Stimulated activated CD4-positive, alpha-beta T cell treated with anti-CD3 and anti-CD28 coated beads, Interleukin-15, amount 100 ng/mL, for 24 hours (primary cell): ENCODE measurements at regions not wholly inside any gene's neighbourhood (a gene's known extent, or its start where the extent isn't known, plus 50 kb on each side); places are given as distances from the start of the nearest gene placed in this dataset.
"Not testable (repeated sequence)": the region's sequence is repeated elsewhere in the genome, so short reads cannot be mapped to it uniquely, and the experiment has no call there.

ENCODE experiments used
- DNase-seq: peaks from one replicate; pipeline ENCODE4 v3.0.0-alpha.2; 2020

- DNase-seq = no peak
Observed at GRCh38 chr4:125620066-125620860, 305.5 kb downstream of the FAT4 start.

DNA sequence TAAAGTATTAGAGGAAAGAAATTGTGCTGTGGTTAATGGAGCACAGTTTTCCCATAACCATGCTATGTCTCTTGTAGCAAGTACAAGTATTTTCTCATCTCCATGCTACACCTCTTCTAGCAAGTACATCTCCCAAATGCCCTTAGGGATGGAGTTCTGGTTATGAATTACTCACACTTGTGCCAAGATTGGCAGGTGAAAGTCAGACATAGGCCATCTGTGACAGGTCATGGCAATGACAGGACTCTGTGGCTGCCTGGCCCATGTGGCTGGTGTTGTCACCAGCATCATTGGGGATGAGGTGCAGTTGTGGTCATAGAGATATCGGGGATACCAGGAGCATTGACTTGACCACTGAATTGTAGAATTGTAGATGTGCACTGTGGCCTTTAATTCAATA lies 310.2 kb downstream of the FAT4 start:
- DNase-seq = no peak

- DNase-seq = no peak
Observed at GRCh38 chr4:125626946-125627345, 312.2 kb downstream of the FAT4 start.

- no peak for DNase-seq
Observed at GRCh38 chr4:125639182-125639621, 324.4 kb downstream of the FAT4 start.

DNA sequence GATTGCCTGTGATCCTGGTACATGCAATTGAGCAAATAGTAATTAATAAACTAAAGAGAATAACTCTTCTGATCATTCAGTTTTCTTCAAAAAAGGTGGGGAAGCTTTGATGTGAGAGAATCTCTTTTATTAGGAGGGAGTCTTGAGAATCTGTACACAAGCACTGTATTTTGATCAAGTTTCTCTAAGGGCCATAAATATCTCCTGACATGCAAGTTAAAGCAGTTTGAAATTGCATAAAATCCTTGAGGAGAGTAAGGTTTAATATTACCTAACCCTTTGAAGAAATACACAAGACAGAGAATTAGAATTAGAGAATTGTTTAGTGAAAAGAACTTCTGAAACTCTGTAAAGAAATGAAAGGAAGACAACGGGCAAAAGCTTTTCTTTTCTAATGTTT lies 326.9 kb downstream of the FAT4 start:
- no peak for DNase-seq

- DNase-seq = no peak
Observed at GRCh38 chr4:125642645-125643044, 327.9 kb downstream of the FAT4 start.

DNA sequence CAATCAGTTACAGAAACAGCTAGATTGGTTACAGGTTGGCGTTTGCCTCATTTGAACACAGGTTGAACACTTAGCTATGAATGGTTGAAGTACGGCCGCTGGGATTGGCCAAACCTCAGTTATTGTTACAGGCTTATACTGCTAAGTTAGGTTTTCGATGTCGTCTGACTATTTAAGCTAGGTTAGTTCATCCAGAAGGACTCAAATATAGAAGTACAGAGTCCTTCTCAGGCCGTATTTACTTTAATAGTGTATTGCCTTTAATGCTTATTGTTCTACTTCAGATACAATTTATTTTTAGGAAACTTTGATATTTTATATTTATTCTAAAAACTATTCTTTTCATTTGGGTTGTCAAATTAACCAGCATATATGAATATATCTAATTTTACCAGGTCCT lies 334.7 kb downstream of the FAT4 start:
- no peak for DNase-seq

DNA sequence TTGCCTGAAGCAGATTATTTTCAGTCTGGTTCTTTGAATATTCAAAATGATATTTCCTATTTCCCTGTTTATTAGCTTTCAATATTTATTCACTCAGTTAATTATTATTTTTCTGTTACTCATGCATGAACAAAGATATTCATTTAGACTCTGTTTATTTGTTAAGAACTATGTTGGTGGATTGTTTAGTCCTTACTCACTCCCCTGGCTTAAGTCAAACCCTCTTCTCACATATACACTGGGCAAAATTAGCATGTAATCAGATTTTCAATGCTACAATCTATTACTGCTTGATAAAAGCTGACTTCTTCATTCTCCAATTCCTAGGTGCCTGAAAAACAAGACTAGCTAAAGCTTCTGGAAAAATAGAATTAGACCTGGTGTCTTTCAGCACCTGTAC lies 335.8 kb downstream of the FAT4 start:
- no peak for DNase-seq

GRCh38 chr4:125651707-125652357 lies 337.1 kb downstream of the FAT4 start:
- DNase-seq = not testable (repeated sequence)

DNA sequence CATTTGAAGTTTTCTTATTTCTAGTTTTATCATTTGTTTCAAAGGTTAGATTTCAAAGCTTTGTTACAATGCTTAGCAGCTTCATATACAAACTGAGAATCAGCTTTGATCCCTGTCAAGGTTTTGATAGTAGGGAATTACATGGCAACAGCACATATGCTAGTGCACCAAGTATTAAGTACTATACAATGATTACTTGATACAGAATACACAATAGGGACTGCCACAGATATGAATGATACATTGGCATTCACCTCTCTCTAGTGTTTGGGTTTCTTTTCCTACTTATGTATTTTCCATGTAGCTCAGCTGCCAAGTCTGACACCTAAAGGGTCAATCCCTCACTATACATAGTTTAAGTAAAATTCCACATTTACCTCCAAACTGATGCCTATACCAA lies 344.0 kb downstream of the FAT4 start:
- no peak for DNase-seq

GRCh38 chr4:125663896-125664767 lies 349.4 kb downstream of the FAT4 start:
- no peak for DNase-seq

DNA sequence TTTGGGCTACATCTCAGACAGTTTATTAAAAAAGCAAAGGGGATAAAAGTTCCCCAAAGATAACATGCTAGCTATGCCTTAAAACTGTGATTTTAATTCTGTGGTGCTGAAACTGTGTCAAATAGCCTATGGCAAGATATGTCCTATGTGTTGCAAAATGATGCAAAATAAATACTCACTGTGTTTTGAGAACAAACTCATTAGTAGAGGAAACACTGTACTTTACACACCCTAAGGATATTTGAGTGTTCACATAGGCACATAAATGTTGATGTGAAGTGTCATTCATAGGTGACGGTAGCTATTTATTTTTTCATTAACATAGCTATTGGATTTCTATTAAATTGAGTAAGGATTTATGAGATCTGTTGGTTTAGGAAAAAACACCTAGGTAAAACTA lies 351.9 kb downstream of the FAT4 start:
- no peak for DNase-seq

- no peak for DNase-seq
Observed at GRCh38 chr4:125676156-125676555, 361.4 kb downstream of the FAT4 start.

GRCh38 chr4:125676583-125676982 lies 361.8 kb downstream of the FAT4 start:
- DNase-seq = no peak

- no peak for DNase-seq
Observed at GRCh38 chr4:125677665-125678307, 363.0 kb downstream of the FAT4 start.

GRCh38 chr4:125679989-125680388 lies 365.2 kb downstream of the FAT4 start:
- no peak for DNase-seq

GRCh38 chr4:125681240-125681639 lies 366.5 kb downstream of the FAT4 start:
- DNase-seq = no peak

DNA sequence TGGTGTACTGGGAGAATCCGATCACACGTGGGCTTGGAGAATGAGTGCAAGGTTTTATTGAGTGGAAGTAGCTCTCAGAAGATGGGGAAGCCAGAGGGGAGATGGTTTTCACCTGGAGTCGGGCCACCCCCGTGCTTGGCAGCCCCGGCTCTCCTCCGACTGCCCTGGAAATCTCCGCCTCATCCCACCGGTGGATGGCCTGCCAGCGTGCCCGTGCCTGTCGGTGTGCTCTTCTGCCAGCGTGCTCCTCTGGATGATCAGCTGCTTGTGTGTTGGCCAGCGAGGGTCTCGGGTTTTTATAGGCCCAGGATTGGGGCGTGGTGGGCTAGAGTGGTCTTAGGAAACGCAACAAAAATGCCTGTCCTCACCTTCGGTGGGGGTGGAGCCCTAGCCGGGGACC lies 368.0 kb downstream of the FAT4 start:
- no peak for DNase-seq

DNA sequence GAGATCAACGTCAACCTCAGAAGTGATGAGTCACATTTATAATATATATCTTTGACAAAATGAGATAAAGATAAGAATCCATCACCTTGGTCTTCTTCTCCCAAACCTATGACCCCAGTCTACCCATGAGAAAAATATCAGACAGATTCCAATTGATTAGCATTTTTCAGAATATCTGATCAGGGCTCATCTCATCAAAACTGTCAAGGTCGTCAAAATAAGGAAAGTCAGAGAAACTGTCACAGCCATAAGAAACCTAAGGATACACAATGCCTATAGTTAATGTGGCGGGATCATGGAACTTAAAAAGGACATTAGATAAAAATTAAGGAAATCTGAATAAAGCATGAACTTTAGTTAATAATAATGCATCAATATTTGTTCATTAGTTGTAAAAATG lies 374.1 kb downstream of the FAT4 start:
- DNase-seq = no peak

DNA sequence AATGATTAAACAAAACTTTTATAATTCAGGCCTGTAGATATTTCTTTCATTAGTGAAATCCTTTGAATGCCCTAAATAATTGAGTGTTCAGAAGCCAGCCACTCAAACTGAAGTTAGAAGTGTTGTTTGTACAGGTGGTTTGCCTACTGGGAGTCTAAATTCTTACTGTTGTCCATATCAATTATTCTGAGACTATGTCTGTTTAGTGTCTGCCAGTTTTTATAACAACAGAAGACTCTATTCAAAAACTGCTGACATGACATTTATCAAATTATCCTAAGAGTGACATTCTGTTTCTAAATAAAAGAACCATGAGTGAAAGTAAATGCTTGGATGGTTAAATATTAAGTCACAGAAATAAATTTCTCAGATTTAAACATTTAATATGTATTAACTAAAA lies 375.1 kb downstream of the FAT4 start:
- no peak for DNase-seq

GRCh38 chr4:125693228-125693627 lies 378.5 kb downstream of the FAT4 start:
- DNase-seq = no peak

- no peak for DNase-seq
Observed at GRCh38 chr4:125702406-125702805, 387.7 kb downstream of the FAT4 start.

DNA sequence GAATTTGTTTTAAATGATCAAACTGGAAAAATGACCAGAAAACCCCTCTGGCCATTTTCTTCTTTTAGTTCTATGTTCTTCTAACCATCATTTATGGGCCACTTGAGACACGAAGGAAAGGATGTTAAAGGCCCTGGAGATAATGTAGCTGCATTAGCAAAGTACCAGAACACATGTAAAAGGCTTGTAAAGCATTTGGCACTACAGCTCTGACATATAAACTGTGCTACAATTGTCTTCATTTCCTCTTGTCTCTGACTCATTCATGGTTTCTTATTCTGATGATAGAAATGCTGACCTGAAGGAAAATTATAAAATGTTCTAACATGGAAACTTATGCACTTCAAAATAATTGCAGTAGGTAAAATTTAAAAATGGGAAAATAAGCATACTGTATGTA lies 388.7 kb downstream of the FAT4 start:
- no peak for DNase-seq
